GM12874 (cell line): ENCODE measurements at regions not wholly inside any gene's neighbourhood (a gene's known extent, or its start where the extent isn't known, plus 50 kb on each side); places are given as distances from the start of the nearest gene placed in this dataset.

Experiments used
- TF ChIP-seq, protein P1 (sequence below): IDR thresholded peaks from 2 replicates; pipeline ENCODE4 v1.5.1; 2011; ENCODE audit warnings: low read depth, mild to moderate bottlenecking, control low read depth, low read length, moderate library complexity; ENCODE audit not compliant: insufficient read depth

GRCh38 chr20:11832397-11832796 lies 85.3 kb upstream of the BTBD3 start:
- TF ChIP-seq, protein P1, sequence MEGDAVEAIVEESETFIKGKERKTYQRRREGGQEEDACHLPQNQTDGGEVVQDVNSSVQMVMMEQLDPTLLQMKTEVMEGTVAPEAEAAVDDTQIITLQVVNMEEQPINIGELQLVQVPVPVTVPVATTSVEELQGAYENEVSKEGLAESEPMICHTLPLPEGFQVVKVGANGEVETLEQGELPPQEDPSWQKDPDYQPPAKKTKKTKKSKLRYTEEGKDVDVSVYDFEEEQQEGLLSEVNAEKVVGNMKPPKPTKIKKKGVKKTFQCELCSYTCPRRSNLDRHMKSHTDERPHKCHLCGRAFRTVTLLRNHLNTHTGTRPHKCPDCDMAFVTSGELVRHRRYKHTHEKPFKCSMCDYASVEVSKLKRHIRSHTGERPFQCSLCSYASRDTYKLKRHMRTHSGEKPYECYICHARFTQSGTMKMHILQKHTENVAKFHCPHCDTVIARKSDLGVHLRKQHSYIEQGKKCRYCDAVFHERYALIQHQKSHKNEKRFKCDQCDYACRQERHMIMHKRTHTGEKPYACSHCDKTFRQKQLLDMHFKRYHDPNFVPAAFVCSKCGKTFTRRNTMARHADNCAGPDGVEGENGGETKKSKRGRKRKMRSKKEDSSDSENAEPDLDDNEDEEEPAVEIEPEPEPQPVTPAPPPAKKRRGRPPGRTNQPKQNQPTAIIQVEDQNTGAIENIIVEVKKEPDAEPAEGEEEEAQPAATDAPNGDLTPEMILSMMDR, result no peak

- TF ChIP-seq, protein P1, result no peak
These were observed 84.8 kb upstream of the BTBD3 start for GRCh38 chr20:11832851-11833250.

DNA sequence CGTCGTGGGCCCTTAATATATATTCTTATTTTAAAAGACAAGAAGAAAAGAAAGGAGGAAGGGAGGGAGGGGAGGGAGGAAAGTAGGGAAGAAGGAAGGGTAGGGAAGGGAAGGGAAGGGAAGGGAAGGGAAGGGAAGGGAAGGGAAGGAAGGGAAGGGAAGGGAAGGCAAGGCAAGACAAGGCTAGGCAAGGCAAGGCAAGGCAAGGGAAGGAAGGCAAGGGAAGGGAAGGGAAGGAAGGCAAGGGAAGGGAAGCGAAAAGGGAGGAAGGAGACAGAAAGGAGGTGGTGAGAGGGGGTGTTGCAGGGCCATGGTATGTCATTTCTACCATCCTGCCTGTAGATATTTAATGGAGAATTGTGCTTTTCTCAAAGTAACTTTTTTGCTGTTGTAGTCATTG lies 83.9 kb upstream of the BTBD3 start:
- TF ChIP-seq, protein P1, result no peak

GRCh38 chr20:11838076-11838636 lies 79.5 kb upstream of the BTBD3 start:
- TF ChIP-seq, protein P1, result no peak

DNA sequence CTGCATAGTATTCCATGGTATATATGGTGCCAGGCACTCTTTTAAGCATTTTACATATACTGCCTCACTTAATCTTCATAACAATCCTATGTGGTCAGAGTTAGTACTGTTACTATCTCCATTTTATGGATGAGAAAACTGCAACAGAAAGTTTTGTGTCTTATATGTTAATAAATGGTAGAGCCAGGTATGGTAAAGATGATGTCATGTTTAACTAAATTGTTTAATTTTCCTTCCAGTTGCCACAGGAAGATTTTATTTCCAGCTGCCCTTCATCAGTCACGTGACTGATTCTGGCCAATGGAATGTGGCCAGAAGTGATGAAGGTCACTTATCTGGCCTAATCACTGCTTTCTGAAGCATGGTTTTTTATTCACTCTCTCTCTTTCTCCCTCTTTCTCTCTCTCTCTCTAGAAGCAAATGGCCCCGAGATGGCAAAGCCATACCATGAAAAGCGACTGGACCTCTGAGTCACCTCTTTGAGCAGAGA lies 75.7 kb upstream of the BTBD3 start:
- TF ChIP-seq, protein P1, result no peak

GRCh38 chr20:11843289-11843688 lies 74.4 kb upstream of the BTBD3 start:
- TF ChIP-seq, protein P1, result no peak

GRCh38 chr20:11844691-11845090 lies 73.0 kb upstream of the BTBD3 start:
- TF ChIP-seq, protein P1, result no peak
